Sigmoid colon (tissue), 4 donors: ENCODE measurements at regions not wholly inside any gene's neighbourhood (a gene's known extent, or its start where the extent isn't known, plus 50 kb on each side); places are given as distances from the start of the nearest gene placed in this dataset.

ENCODE experiments used
- CTCF ChIP-seq, 4 experiments: fragments of 450-650 bp in 3 of 4; fragments of 200-600 bp in 1 of 4; IDR thresholded peaks; one replicate each; pipeline ENCODE4 v1.5.1; 2016 to 2019; ENCODE audit warnings: antibody characterized with exemption in 4 of 4, mild to moderate bottlenecking in 3 of 4, moderate library complexity in 2 of 4
- EP300 ChIP-seq, 4 donors: sonication (generic); formaldehyde crosslinking; IDR thresholded peaks; one replicate each; pipeline ENCODE4 v1.6.1; 2017; ENCODE audit warnings: antibody characterized with exemption in 4 of 4

GRCh38 chr3:153657046-153657445 lies 464.1 kb upstream of the ARHGEF26 start:
- TF ChIP-seq CTCF (IDR thresholded peaks at IDR 0.05) (no peak), EP300 (IDR thresholded peaks at IDR 0.05) (no peak)
